ENCODE measurements at regions not wholly inside any gene's neighbourhood (a gene's known extent, or its start where the extent isn't known, plus 50 kb on each side); places are given as distances from the start of the nearest gene placed in this dataset.

GRCh38 chr17:56648321-56648720 lies 54.8 kb downstream of the NOG start:
- DNase-seq = no peak

GRCh38 chr17:56648806-56649205 lies 55.3 kb downstream of the NOG start:
- no peak for DNase-seq

GRCh38 chr17:56652628-56653027 lies 59.1 kb downstream of the NOG start:
- DNase-seq = no peak

GRCh38 chr17:56653877-56654276 lies 60.4 kb downstream of the NOG start:
- DNase-seq = peak; percentile 53

GRCh38 chr17:56656701-56657327 lies 63.3 kb downstream of the NOG start:
- DNase-seq = no peak

GRCh38 chr17:56658648-56659047 lies 65.1 kb downstream of the NOG start:
- DNase-seq = no peak

GRCh38 chr17:56659622-56660021 lies 66.1 kb downstream of the NOG start:
- no peak for DNase-seq

GRCh38 chr17:56661906-56662305 lies 68.4 kb downstream of the NOG start:
- no peak for DNase-seq

- DNase-seq = no peak
These were observed 72.4 kb downstream of the NOG start for GRCh38 chr17:56665864-56666263.

- DNase-seq = no peak
These were observed 74.5 kb downstream of the NOG start for GRCh38 chr17:56667925-56668458.

GRCh38 chr17:56672195-56672594 lies 78.7 kb downstream of the NOG start:
- no peak for DNase-seq

- no peak for DNase-seq
These were observed 81.0 kb downstream of the NOG start for GRCh38 chr17:56674401-56674925.

- DNase-seq = no peak
These were observed 82.6 kb downstream of the NOG start for GRCh38 chr17:56675876-56676660.

GRCh38 chr17:56676810-56677209 lies 83.3 kb downstream of the NOG start:
- DNase-seq = no peak

- no peak for DNase-seq
These were observed 85.0 kb downstream of the NOG start for GRCh38 chr17:56678249-56679114.

GRCh38 chr17:56679115-56679776 lies 85.7 kb downstream of the NOG start:
- no peak for DNase-seq

- DNase-seq = no peak
These were observed 86.4 kb downstream of the NOG start for GRCh38 chr17:56679777-56680422.

GRCh38 chr17:56680676-56681075 lies 87.2 kb downstream of the NOG start:
- DNase-seq = no peak

GRCh38 chr17:56681561-56682266 lies 88.2 kb downstream of the NOG start:
- no peak for DNase-seq

GRCh38 chr17:56688151-56688550 lies 94.7 kb downstream of the NOG start:
- no peak for DNase-seq
